NCI-H1417 treated with DMSO at 0.1 percent for 48 hours (cell line): ENCODE measurements at regions not wholly inside any gene's neighbourhood (a gene's known extent, or its start where the extent isn't known, plus 50 kb on each side); places are given as distances from the start of the nearest gene placed in this dataset.

ENCODE experiments used
- DNase-seq: peaks from one replicate; lab custom pipeline; 2025; lab: John Stamatoyannopoulos, UW

DNA sequence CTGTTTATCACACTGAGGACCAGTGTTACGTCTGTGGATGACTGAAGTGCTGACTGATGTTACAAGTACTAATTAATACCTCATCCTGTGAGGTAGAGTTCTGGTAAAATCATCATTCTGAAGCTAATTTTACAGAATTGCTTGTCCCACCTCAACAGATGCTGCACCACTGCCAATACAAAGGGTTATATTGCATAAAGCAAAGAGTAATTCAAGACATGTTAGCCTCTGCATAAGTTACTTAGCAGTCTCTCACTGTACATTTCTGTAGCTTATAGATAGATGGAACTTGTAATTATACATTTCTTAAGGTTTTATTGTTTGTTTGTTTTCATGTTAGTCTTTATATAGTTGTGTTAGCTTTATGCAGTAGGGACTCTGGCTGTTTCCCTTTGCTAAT lies 513.6 kb downstream of the ANXA1 start:
- DNase-seq, result no peak

DNA sequence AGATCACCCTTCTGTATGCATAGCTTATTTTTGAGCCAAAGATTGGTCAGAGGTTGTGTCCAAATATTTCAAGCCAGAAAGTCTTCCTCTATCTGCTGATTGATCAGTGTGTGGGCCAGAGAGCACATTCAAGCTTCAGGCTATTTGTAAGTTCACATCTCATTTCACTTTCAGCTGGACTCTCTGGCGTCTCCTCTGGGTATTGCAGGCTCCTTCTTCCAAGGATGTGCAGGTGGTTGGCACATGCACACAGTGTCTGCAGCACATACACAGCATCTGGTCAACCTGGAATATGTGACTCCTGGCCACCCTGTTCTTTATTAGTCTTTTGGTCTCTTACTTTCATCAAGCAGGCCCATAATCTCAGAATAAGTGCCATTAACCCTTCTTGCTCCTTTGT lies 516.1 kb downstream of the ANXA1 start:
- no peak for DNase-seq

DNA sequence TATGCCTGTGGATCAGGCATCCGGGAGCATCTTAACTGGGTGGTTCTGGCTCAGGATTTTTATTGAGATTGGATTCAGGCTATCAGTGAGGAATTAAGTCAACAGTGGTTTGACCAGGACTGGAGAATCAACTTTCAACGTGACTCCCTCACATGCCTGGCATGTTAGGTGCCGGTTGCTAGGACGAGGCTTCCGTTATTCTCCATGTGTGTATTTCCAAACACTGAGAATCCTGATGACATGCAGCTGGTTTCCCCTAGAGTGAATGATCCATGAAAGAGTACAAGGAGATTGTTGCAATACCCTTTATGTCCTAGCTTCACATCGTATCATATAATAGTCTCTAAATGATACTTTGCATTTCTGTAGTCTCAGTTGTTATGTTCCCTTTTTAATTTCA lies 529.2 kb downstream of the ANXA1 start:
- DNase-seq, result no peak

DNA sequence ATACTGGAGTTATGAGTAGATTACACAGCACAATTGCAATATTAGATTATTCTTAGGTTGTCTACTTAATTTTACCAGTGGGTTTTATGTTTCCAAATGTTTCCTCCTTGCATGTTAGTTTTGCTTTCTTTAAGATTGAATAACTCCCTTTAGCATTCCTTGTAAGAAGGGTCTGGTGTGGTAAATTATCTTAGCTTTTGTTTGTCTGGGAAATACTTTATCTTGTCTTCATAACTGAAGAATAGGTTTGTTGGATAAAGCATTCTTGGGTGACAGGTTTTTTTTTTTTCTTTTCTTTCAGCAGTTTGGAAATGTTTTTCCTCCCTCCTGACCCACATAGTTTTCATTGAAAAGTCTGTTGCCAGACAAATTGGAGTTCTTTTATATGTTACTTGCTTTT lies 531.1 kb downstream of the ANXA1 start:
- no peak for DNase-seq

DNA sequence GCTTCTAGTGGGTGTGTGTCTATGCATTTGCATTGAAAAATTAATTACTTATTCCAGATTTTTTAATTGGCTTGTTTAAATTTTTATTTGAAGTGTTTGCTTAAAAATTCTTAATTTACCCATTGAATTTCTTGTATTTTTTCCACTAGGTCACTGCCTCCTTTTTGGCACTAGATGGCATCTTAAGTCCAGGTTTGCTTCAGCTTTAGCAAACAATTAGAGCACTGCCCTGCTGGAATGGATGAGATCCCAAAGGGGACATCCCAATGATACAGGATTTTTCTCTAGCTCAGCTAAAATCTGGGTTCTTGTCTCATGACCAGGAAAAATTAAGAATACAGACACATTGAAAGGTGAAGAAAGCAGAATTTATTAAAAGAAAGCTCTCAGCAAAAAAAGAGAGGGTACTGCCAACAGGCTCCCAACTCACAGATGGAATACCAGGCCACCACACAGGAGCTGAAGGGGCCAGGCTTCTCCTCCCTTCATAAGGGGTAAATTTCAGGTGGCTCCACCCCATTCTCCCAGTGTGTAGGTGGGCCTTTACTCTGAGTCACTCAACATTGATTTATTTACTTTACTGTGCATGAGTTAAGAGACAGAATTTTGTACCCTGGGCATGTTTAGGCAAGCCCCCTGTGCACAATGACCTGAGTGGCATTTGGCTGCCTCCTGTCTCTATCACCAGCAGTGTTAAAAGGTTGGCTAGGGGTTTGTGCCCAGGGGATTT lies 532.4 kb downstream of the ANXA1 start:
- no peak for DNase-seq

DNA sequence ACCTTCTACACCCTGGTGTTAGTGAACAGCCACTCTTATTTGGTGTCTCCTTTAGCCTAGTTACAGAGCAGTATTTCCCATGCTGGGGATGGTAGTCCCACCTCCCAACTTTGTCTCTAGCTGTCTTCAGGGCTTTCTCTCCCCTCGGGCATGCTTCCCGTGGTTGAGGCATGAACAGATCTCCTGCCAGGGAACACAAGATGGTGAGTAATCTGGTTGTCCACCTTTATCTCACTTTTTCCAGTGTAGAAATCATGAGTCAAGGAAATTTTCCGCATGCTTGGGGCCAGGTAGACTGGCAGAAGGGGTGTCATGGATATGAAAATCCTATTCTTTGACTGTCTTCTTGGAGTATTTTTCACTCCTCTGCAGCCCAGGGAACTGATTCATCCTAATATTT lies 532.9 kb downstream of the ANXA1 start:
- no peak for DNase-seq

DNA sequence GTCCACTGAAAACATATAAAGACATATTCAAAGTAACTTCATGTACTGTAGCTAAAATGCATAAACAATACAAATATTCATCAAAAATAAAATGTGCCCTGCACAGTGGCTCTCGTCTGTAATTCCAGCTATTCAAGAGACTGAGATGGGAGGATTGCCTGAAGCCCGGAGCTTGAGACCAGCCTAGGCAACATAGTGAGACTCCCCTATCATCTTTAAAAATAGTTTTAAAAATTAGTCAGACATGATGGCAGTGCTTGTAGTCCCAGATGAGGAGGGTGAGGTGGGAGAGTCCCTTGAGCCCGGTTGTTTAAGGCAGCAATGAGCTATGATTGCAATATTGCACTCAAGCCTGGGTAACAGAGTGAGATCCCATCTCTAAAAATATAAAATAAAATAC lies 534.1 kb downstream of the ANXA1 start:
- DNase-seq, result no peak

DNA sequence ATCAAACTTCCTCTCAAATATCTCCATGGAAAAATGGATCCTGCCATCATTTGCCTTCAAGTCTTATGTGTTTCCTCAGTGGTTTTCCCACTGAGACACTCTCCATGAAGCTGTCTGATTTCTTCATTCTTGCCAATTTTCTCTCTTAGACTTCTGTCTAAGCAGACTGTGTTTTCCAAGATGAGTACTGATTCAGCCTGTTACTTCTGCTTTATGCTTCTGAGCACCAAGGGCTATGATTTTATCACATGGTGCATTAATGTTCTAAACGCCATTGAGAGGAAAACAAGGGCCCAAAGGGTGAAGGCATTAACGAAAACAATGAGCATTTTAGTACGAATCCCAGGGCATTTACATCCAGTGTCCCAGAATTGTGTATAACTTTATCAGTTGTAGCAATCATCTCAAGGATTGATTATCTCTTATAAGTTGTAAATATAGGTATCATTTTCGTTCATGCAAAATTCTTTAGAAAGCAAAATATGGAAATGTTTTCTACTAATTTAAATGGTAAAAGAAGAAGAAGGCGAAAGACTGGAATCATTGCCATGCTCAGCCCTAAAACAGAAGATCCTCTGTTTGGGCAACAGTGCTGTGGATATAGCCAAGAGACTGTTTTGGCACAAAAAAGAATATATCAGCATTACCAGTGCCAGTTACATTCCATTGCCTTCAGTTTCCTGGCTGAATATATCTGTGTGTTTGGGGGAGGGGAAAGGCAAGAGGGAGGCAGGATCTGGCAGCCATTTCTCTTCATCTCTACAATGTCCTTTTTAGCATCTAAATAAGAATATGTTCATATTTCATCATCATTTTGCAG lies 537.6 kb downstream of the ANXA1 start:
- DNase-seq, result no peak

DNA sequence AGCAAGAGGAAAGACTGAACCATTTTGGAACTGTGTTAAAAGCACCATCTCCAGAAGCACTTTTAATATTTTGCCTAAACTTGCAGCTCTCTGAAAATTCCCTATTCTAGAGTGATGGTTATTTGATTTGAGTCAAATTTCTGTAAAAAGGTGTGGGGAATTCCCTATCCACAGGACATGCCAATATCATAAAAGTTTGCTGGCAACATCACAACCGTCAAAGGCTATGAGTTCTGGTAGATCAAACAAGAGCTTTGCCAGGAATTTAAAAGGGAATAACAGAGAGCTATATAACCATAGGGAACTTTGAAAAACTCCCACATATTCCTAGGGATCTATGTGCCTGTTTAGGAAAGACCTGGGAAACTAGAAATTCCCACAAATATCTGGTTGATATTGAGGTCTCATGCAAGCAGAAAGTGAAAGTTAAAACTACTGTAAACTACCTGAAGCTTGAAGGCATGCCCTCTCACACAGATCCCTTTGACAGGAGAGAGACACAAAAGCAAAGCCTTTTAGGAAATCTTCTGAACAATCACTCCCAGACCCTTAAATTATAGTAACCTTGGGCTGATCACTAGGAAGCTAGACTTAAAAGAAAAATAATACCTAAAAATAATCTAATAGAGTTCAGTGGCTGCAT lies 549.9 kb downstream of the ANXA1 start:
- no peak for DNase-seq

DNA sequence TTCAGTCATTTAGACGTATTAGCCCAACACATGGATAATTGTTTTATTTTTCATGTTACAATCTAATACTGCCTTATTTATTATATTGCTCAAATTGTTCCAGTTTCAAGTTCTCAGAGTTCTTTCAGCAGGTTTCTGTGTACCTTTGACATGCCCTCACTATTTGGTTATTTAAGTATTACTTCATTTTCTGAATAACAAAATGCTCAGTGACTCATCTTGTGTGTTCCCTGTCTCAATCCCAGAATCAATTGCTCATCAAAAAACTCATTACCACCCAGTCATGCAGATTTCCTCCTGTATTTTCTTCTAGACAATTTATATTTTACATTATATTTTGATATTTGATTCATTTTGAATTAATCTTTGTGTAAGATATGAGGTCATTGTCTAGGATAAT lies 562.6 kb downstream of the ANXA1 start:
- no peak for DNase-seq

DNA sequence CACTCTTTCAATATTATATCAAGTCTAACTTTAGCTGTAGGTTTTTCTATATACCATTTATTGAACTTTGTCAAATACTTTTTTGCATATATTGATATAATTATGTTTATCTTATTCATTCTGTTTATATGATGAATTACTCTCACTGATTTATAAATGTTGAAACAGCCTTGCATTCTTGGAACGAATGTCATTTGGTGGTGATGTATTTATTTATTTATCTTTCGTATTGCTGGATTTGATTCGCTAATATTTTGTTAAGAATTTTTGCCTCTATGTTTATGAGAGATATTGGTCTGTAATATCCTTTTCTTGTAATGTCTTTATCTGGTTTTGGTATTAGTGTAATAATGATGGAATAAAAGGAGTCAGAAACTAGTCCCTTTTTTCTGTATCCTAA lies 563.9 kb downstream of the ANXA1 start:
- DNase-seq, result no peak

DNA sequence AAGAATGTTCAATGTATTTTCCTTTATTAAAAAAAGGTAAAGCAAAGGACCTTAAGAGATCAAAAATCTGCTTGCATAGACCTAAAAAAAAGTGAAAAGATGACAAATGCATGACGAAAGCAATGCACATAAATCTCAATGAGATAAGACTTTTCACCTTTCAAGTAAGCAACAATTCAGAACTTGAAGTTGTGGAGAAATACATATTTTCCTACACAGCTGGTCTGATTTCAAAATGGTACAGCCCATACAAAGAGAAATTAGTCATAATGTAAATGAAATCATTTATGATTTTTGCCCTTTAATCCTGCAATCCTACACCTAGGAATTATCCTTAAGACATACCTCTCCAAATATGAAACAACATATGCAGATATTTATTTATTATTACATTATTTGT lies 568.0 kb downstream of the ANXA1 start:
- no peak for DNase-seq

DNA sequence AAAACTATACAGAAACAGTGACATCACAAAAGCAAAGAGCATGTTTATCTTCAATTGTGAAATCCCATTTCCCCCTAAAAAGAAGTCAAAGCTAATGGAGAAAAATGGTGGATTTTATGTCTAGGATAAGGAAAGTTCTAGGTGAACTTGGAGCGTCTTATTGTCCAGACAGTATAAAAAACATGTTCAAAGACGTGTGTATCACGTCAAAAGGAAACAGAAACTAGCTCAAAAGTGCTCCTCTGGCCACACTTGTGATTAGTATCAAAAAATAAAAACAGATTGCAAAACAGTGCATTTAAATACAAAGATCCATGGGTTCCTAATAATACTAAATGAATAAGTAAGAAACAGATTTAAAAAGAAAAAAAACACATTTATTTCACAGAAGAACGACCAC lies 568.9 kb downstream of the ANXA1 start:
- DNase-seq, result no peak

DNA sequence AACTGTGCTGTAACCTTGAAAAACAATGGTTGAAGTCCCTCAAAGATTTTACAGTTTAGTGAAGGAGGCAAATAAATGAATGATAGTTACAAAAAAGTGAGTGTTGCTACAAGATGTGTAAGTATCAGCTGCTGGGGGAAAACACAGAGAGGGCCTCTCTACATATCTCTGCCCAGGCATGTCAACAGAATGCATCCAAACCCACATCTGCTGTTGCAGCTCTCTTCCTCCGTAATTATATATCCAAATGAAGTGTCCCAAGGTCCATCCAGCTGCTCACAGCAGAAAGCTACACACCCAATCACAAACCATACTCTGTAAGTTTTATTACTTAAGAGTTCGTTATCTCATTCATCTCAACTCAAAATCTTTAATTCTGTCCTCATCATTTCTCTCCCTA lies 584.6 kb downstream of the ANXA1 start:
- DNase-seq, result no peak

DNA sequence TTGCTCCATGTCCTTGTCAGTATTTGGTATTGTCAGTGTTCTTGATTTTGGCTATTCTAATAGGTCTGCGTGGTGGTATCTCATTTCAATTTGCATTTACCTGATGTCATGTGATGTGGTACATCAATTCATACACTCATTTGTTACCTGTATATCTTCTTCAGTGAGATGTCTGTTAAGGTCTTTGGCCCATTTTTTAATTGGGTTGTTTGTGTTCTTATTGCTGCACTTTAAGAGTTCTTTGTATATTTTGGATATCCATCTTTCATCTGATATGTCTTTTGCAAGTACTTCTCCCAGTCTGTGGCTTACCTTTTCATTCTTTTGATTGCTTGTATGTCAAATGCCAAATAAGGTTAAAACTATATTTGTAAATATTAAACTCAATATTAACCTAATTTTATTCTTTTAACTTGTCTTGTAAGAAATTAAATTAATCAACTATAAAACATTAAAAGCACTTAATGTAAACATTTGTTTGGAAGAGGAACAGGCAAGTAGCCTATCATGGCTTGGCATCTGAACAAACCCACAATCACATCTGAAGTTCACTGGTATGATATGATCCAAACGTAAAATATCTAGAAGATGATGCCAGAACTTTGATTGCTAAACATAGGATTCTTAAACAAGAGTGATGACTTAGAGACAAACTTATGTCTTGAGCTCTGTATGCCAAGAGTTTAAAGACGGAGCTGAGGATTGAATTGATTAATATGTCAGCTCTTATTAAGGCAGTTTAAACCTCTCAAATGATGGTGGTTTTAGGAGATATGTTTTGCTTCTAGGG lies 587.3 kb downstream of the ANXA1 start:
- DNase-seq, result no peak

DNA sequence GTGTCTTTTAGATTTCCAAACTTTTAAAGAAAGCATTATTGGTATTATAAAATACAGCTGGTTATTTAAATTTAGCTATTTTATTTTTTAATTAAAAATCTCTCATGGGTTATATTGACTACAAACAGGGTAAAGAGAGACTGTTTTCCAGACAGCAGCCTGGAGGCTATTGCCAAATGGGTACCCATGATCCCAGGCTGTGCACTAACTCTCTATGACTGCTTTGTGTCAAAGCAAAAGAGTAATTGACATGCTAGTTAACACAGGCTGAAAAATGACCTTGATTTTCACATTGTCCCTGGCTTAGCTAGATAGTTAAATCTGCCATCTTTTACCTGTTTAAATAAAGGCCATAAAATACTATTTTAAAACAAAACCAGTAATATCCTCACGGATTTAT lies 589.7 kb downstream of the ANXA1 start:
- DNase-seq, result no peak

DNA sequence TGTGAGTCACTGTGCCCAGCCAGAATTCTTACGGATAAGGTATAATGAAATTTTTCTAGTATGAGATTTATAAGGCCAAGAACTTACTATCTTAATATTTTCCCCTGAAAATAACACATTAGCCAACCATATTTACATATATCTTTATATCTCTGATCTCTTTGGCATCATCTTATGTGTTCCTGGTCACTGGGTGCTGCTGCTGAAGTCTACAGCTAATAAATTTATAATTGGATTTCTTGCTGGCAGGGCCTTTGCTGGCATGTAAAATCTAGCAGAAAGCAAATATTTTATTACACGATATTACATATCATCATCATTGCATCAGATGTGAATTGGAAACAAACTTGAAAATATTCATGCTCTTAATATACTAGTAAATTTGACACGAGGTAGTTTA lies 590.7 kb downstream of the ANXA1 start:
- DNase-seq, result no peak

DNA sequence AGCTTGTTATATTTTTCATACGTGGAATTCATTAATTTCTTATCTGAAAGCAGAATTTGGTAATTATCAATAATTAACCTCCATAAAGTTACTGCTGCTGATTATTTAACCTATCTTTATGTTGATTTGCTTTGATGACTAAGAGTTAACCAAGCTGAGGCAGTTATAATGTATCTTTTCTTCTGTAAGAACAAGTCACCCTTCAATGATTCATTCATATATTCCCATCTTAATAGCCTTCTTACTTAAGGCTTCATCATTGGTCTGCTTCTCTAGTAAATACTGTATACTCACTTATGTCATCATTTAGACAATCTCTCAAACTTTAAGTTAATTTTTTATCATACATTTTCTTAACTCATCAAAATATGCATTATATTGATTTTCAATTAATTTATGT lies 592.2 kb downstream of the ANXA1 start:
- DNase-seq, result no peak

DNA sequence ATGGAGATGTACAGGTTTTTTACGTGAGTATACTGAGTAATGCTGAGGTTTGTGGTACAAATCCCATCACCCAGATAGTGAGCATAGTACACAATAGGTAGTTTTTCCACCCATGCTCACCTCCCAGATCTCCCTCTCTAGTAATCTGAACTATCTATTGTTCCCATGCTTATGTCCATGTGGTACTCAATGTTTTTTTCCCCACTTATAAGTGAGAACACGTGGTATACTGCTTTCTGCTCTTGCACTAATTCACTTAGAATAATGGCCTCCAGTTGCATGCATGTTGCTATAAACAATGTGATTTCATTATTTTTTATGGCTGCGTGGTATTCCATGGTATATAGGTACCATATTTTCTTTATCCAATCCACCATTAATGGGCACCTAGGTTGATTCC lies 593.9 kb downstream of the ANXA1 start:
- no peak for DNase-seq

DNA sequence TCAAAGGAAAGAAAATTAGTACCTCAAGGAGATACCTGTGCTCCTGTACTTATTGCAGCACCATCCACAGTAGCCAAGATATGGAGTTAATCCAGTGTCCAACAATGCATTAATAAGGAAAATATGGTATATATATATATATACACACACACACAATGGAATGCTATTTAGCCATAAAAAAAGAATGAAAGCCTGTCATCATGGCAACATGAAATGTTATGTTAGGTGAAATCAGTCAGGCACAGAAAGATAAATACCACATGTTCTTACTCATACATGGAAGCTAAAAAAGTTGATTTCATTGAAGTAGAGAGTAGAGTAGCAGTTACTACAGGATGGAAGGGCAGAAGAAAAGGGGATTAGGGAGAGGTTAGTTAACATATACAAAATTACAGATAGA lies 601.5 kb downstream of the ANXA1 start:
- no peak for DNase-seq

DNA sequence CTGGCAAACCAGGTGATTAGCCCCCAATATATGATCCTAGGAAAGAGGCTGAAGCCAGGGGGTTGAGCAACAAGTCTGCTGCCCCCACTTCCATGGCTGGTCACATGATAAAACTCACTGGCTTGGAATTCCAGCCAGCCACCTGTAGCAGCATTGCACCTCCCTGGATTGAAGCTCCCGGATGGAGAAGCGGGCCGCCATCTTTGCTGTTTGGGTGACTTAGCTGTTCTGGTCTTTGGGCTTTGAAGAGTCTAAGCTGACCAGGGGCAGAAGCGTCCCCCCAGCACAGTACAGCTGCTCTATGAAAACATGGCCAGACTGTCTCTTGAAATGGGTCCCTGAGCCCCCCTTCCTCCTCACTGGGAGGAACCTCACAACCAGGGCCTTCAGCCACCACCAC lies 610.2 kb downstream of the ANXA1 start:
- no peak for DNase-seq

DNA sequence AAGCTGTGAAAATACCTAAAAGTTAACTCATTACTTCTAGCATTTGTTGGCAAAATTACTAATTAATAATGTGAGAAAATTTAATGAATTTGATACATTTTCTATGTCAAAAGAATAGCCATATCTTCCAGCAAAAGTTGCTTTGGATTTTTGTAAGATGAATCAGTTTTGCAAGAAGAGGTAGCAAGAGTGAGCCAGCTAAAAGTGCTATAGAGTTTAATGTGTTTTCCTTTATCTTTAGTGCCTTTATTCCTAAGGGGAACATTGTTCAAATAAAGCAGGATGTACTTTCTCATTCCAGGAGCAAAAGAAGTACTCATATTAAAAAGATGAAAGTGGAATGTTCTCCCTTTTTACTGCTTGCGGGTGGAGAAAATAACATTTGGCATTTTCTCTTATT lies 622.2 kb downstream of the ANXA1 start:
- no peak for DNase-seq

DNA sequence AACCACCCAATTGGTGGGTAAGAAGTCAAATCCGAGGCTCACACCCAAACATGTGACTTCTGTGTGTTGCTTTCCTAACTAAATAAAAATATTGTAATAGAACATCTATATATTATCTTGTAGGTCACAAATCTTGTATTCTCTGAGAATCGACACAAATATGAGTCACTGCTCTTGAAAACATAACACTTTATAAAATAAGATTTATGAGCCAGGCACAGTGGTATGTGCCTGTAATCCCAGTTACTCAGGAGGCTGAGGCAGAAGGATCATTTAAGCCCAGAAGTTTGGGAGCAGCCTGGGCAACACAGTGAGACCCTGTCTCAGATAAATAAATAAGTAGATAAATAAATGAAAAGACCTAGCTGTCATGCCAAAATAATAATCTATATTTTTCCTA lies 624.1 kb downstream of the ANXA1 start:
- no peak for DNase-seq
